Natural killer cell (primary cell): ENCODE measurements at regions not wholly inside any gene's neighbourhood (a gene's known extent, or its start where the extent isn't known, plus 50 kb on each side); places are given as distances from the start of the nearest gene placed in this dataset.
A peak's percentile ranks its signal among the peaks of the same experiment; 100 is the strongest.

ENCODE experiments used
- ATAC-seq, 3 donors: fragments of 150-1000 bp in 2 of 3; fragments of 200-7000 bp in 1 of 3; cut with Tn5 transposase; 1 replicate in 1 of 3; 2 replicates in 2 of 3; pipeline ENCODE4 v1.10.0; 2021; ENCODE audit warnings: mild to moderate bottlenecking in 2 of 3, moderate library complexity in 2 of 3
- DNase-seq, 2 donors: peaks; one replicate each; pipeline versions ENCODE4 v3.0.0 to v3.0.0-alpha.2; 2013 to 2021; ENCODE audit warnings: mixed read lengths in 1 of 2
- H3K27ac ChIP-seq: one replicate; pipeline ENCODE4 v1.5.1; 2013; ENCODE audit warnings: mild to moderate bottlenecking, low read length
- H3K27me3 ChIP-seq: one replicate; pipeline ENCODE4 v1.6.1; 2013; ENCODE audit warnings: low read length; ENCODE audit not compliant: control insufficient read depth, insufficient read depth
- H3K36me3 ChIP-seq: one replicate; pipeline ENCODE4 v1.6.1; 2013; ENCODE audit warnings: low read length; ENCODE audit not compliant: control insufficient read depth, insufficient read depth
- H3K4me1 ChIP-seq: one replicate; pipeline ENCODE4 v1.6.1; 2013; ENCODE audit warnings: low read length; ENCODE audit not compliant: control insufficient read depth, insufficient read depth
- H3K4me3 ChIP-seq: one replicate; pipeline ENCODE4 v1.5.1; 2013; ENCODE audit warnings: low read length
- H3K9me3 ChIP-seq: one replicate; pipeline ENCODE4 v1.6.1; 2013; ENCODE audit warnings: low read length; ENCODE audit not compliant: control insufficient read depth, insufficient read depth
- H3K27ac Mint-ChIP-seq, 2 donors: one replicate each; pipeline ENCODE4 v1.8.0; 2022; ENCODE audit warnings: mild to moderate bottlenecking in 2 of 2, mixed read lengths in 2 of 2, moderate library complexity in 1 of 2
- H3K27me3 Mint-ChIP-seq, 2 donors: one replicate each; pipeline ENCODE4 v1.8.0; 2022; ENCODE audit warnings: low read depth in 2 of 2, mixed read lengths in 2 of 2
- H3K36me3 Mint-ChIP-seq: one replicate; pipeline ENCODE4 v1.8.0; 2022; ENCODE audit warnings: mixed read lengths
- H3K4me1 Mint-ChIP-seq, 2 donors: one replicate each; pipeline ENCODE4 v1.8.0; 2022; ENCODE audit warnings: mixed read lengths in 2 of 2
- H3K4me3 Mint-ChIP-seq: one replicate; pipeline ENCODE4 v1.8.0; 2022; ENCODE audit warnings: mild to moderate bottlenecking, moderate library complexity, mixed read lengths
- H3K9me3 Mint-ChIP-seq, 2 donors: one replicate each; pipeline ENCODE4 v1.8.0; 2022; ENCODE audit warnings: mixed read lengths in 2 of 2
- CTCF ChIP-seq: fragments of 200-600 bp; IDR thresholded peaks from one replicate; pipeline ENCODE4 v1.8.0; 2022; ENCODE audit warnings: antibody characterized with exemption
- WGBS: methylation state at CpG from one replicate; pipeline ENCODE4 v1.1.7; 2013; ENCODE audit warnings: missing lambda C conversion rate; ENCODE audit not compliant: insufficient coverage; 5-methylcytosine and 5-hydroxymethylcytosine counted together
- intact Hi-C: fragments of 100-400 bp; cut with micrococcal nuclease; formaldehyde crosslinking; loops from one replicate; pipeline ENCODE4 v1.14.2; 2022

- Mint-ChIP-seq H3K4me1 (peaks cover 34 to 71% of the 10 kb centered on the region in 2 donors), H3K27ac (no peak overlapping the region), H3K4me3 (no peak overlapping the region), H3K27me3 (no peaks in the 10 kb centered on the region), H3K36me3 (no peaks in the 10 kb centered on the region), H3K9me3 (no peaks in the 10 kb centered on the region)
- ATAC-seq: peak in 2 of 3 donors; percentile 19 to 48
- Histone ChIP-seq H3K27me3 (no peaks in the 10 kb centered on the region), H3K36me3 (no peaks in the 10 kb centered on the region), H3K27ac (no peak overlapping the region), H3K4me3 (no peak overlapping the region), H3K4me1 (peaks cover 30% of the 10 kb centered on the region), H3K9me3 (no peaks in the 10 kb centered on the region)
- TF ChIP-seq CTCF: no peak
- intact Hi-C loops: loop anchor here (10.0 kb wide), 2 partner anchors 67 to 97 kb away; partner anchors contain the start of gene JUN
- no peak for DNase-seq
- 67% methylated on average over 3 of the region's 3 CpGs for WGBS
Observed at GRCh38 chr1:58881471-58881994, 97.7 kb upstream of the JUN start.

- no peaks in the 10 kb centered on the region for H3K9me3 ChIP-seq
- H3K36me3 ChIP-seq: no peaks in the 10 kb centered on the region
- Mint-ChIP-seq H3K4me3 (no peak overlapping the region), H3K27me3 (no peaks in the 10 kb centered on the region), H3K4me1 (peaks cover 43 to 80% of the 10 kb centered on the region in 2 donors), H3K36me3 (no peaks in the 10 kb centered on the region), H3K9me3 (no peaks in the 10 kb centered on the region), H3K27ac (no peak overlapping the region)
- no peak for ATAC-seq
- intact Hi-C loops: loop anchor here (10.0 kb wide), 2 partner anchors 68 to 98 kb away; partner anchors contain the start of gene JUN
- no peak overlapping the region for H3K4me3 ChIP-seq
- H3K27ac ChIP-seq: no peak overlapping the region
- H3K27me3 ChIP-seq: no peaks in the 10 kb centered on the region
- TF ChIP-seq CTCF: no peak
- DNase-seq: no peak
- peaks cover 39% of the 10 kb centered on the region for H3K4me1 ChIP-seq
- 86% methylated on average over 12 of the region's 12 CpGs for WGBS
Observed at GRCh38 chr1:58882322-58882948, 98.6 kb upstream of the JUN start.

DNA sequence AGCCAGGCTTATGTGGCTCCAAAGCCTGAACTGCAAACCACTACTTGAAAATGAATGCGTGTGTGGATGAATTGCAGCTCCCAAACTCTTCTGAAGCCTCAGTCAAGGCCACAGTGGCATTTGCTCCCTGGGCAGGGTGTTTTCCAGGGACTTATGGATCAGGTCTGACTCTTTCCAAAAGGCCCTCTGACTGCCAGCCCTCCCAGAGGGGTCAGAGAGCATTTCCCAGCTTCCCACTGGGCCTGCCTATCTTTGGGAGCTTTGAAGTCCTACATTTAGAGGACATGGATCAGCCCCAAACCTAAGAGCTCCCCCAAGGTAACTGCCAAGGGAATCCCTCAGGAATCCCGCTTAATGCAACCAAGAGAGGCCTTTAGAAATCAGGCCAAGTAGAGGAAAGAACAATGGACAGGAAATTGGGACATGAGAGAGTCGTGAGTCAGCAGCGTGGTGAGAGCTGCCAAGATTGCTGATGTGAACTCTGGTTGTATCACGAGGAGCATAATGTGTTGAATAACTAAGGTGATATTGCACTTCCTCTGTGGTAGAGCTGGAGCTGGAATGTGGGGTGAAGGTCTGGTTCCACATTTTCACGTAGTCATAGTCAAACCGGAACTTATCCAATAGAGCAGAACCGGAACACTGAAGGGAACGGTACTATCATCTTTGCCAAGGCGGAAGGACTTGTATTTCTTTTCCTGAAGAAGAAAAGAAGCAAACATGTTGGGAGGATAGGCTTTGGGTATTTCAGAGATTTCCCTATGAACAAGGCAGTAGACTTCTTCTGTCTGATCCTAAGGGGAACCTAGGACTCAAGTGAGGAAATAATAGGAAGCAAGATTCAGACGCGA is 99.4 kb upstream of the JUN start:
- ATAC-seq (peak in 2 of 3 donors; percentile 21 to 69), DNase-seq (peak in 1 of 2 donors; percentile 21)
- 55% methylated on average over 12 of the region's 12 CpGs for WGBS
- intact Hi-C loops: loop anchor here (10.0 kb wide), 2 partner anchors 68 to 98 kb away; partner anchors contain the start of gene JUN
- Histone ChIP-seq H3K4me1 (peaks cover 43% of the 10 kb centered on the region), H3K27me3 (no peaks in the 10 kb centered on the region), H3K4me3 (no peak overlapping the region), H3K27ac (peak overlapping the region; percentile 20), H3K9me3 (no peaks in the 10 kb centered on the region), H3K36me3 (no peaks in the 10 kb centered on the region)
- no peak for TF ChIP-seq CTCF
- no peaks in the 10 kb centered on the region for H3K9me3 Mint-ChIP-seq
- H3K27ac Mint-ChIP-seq: peak overlapping the region in 1 of 2 donors; percentile 5
- no peaks in the 10 kb centered on the region for H3K27me3 Mint-ChIP-seq
- no peak overlapping the region for H3K4me3 Mint-ChIP-seq
- no peaks in the 10 kb centered on the region for H3K36me3 Mint-ChIP-seq
- H3K4me1 Mint-ChIP-seq: peaks cover 51 to 88% of the 10 kb centered on the region in 2 donors
